ENCODE measurements at regions not wholly inside any gene's neighbourhood (a gene's known extent, or its start where the extent isn't known, plus 50 kb on each side); places are given as distances from the start of the nearest gene placed in this dataset.

- DNase-seq (ENCODE audit: low spot score), result no peak
Observed at GRCh38 chr4:188197566-188197965, 58.3 kb downstream of the TRIML1 start.

GRCh38 chr4:188198982-188199792 is 59.9 kb downstream of the TRIML1 start:
- DNase-seq (ENCODE audit: low spot score), result no peak

- DNase-seq (ENCODE audit: low spot score), result no peak
Observed at GRCh38 chr4:188201851-188202250, 62.6 kb downstream of the TRIML1 start.

- no peak for DNase-seq (ENCODE audit: low spot score)
Observed at GRCh38 chr4:188206783-188207182, 67.5 kb downstream of the TRIML1 start.

GRCh38 chr4:188214861-188215260 is 75.6 kb downstream of the TRIML1 start:
- no peak for DNase-seq (ENCODE audit: low spot score)

- DNase-seq (ENCODE audit: low spot score), result no peak
Observed at GRCh38 chr4:188218392-188218791, 79.2 kb downstream of the TRIML1 start.

GRCh38 chr4:188220006-188220405 is 80.8 kb downstream of the TRIML1 start:
- no peak for DNase-seq (ENCODE audit: low spot score)

- no peak for DNase-seq (ENCODE audit: low spot score)
Observed at GRCh38 chr4:188221090-188221489, 81.8 kb downstream of the TRIML1 start.

GRCh38 chr4:188228279-188228678 is 89.0 kb downstream of the TRIML1 start:
- DNase-seq (ENCODE audit: low spot score), result no peak

GRCh38 chr4:188232428-188232827 is 93.2 kb downstream of the TRIML1 start:
- DNase-seq (ENCODE audit: low spot score), result no peak

GRCh38 chr4:188242041-188242440 is 102.8 kb downstream of the TRIML1 start:
- DNase-seq (ENCODE audit: low spot score), result no peak

GRCh38 chr4:188245651-188246050 is 106.4 kb downstream of the TRIML1 start:
- no peak for DNase-seq (ENCODE audit: low spot score)

- no peak for DNase-seq (ENCODE audit: low spot score)
Observed at GRCh38 chr4:188246488-188246887, 107.2 kb downstream of the TRIML1 start.

GRCh38 chr4:188254211-188254610 is 115.0 kb downstream of the TRIML1 start:
- no peak for DNase-seq (ENCODE audit: low spot score)

GRCh38 chr4:188262464-188262863 is 123.2 kb downstream of the TRIML1 start:
- peak; percentile 26 for DNase-seq (ENCODE audit: low spot score)

- no peak for DNase-seq (ENCODE audit: low spot score)
Observed at GRCh38 chr4:188263321-188263720, 124.1 kb downstream of the TRIML1 start.

- no peak for DNase-seq (ENCODE audit: low spot score)
Observed at GRCh38 chr4:188266386-188266785, 127.1 kb downstream of the TRIML1 start.

GRCh38 chr4:188268131-188268908 is 129.1 kb downstream of the TRIML1 start:
- no peak for DNase-seq (ENCODE audit: low spot score)

- no peak for DNase-seq (ENCODE audit: low spot score)
Observed at GRCh38 chr4:188270273-188271069, 131.2 kb downstream of the TRIML1 start.

- no peak for DNase-seq (ENCODE audit: low spot score)
Observed at GRCh38 chr4:188275686-188276085, 136.4 kb downstream of the TRIML1 start.

- no peak for DNase-seq (ENCODE audit: low spot score)
Observed at GRCh38 chr4:188279184-188279583, 139.9 kb downstream of the TRIML1 start.
